Fibroblast of the aortic adventitia (primary cell): ENCODE measurements at regions not wholly inside any gene's neighbourhood (a gene's known extent, or its start where the extent isn't known, plus 50 kb on each side); places are given as distances from the start of the nearest gene placed in this dataset.

Source experiments
- DNase-seq: peaks from one replicate; pipeline ENCODE4 v3.0.0-alpha.2; 2010; ENCODE audit warnings: low read depth
- H3K4me3 ChIP-seq: 2 replicates; pipeline ENCODE4 v1.5.1; 2011; ENCODE audit warnings: low read depth, mild to moderate bottlenecking, control low read depth, low read length, moderate library complexity
- CTCF ChIP-seq: IDR thresholded peaks from 2 replicates; pipeline ENCODE4 v1.5.1; 2011; ENCODE audit warnings: mild to moderate bottlenecking, low read length, control low read depth, inconsistent platforms; ENCODE audit not compliant: insufficient read depth

GRCh38 chr13:62875118-62875640 is 1459.5 kb upstream of the PCDH20 start:
- no peak overlapping the region for H3K4me3 ChIP-seq
- TF ChIP-seq CTCF, result no peak
- DNase-seq, result no peak

- no peak overlapping the region for H3K4me3 ChIP-seq
- DNase-seq, result no peak
- TF ChIP-seq CTCF, result no peak
These were observed 1434.7 kb upstream of the PCDH20 start for GRCh38 chr13:62850331-62850730.

- TF ChIP-seq CTCF, result no peak
- no peak for DNase-seq
- no peak overlapping the region for H3K4me3 ChIP-seq
These were observed 1431.9 kb upstream of the PCDH20 start for GRCh38 chr13:62847520-62847919.

GRCh38 chr13:62846302-62846701 is 1430.7 kb upstream of the PCDH20 start:
- H3K4me3 ChIP-seq, result no peak overlapping the region
- DNase-seq, result no peak
- no peak for TF ChIP-seq CTCF

- TF ChIP-seq CTCF, result no peak
- no peak overlapping the region for H3K4me3 ChIP-seq
- no peak for DNase-seq
These were observed 1423.7 kb upstream of the PCDH20 start for GRCh38 chr13:62839338-62839737.

GRCh38 chr13:62838929-62839328 is 1423.3 kb upstream of the PCDH20 start:
- DNase-seq, result no peak
- TF ChIP-seq CTCF, result no peak
- no peak overlapping the region for H3K4me3 ChIP-seq

GRCh38 chr13:62837895-62838294 is 1422.2 kb upstream of the PCDH20 start:
- H3K4me3 ChIP-seq, result no peak overlapping the region
- TF ChIP-seq CTCF, result no peak
- DNase-seq, result peak; percentile 0
